Spleen (tissue), 11 donors: ENCODE measurements at regions not wholly inside any gene's neighbourhood (a gene's known extent, or its start where the extent isn't known, plus 50 kb on each side); places are given as distances from the start of the nearest gene placed in this dataset.
A peak's percentile ranks its signal among the peaks of the same experiment; 100 is the strongest.

ENCODE experiments used
- DNase-seq: peaks from one replicate; pipeline ENCODE4 v3.0.0-alpha.2; 2020
- H3K27ac ChIP-seq, 8 donors: fragments of 200-600 bp; sonication (generic) in 7 of 8; 1 replicate in 4 of 8; 2 replicates in 4 of 8; pipeline versions ENCODE4 v1.5.0 to v1.8.0; 2016 to 2021; ENCODE audit warnings: inconsistent platforms in 4 of 8, mild to moderate bottlenecking in 4 of 8, moderate library complexity in 1 of 8
- H3K27me3 ChIP-seq, 7 donors: fragments of 200-600 bp; sonication (generic) in 6 of 7; replicated peaks in 1 of 7; 1 replicate in 4 of 7; 2 replicates in 3 of 7; pipeline versions ENCODE4 v1.5.0 to v1.8.0; 2016 to 2021; ENCODE audit warnings: inconsistent platforms in 3 of 7, mild to moderate bottlenecking in 1 of 7
- H3K36me3 ChIP-seq, 6 donors: fragments of 200-600 bp; sonication (generic) in 5 of 6; 1 replicate in 4 of 6; 2 replicates in 2 of 6; pipeline versions ENCODE4 v1.5.0 to v1.8.0; 2016 to 2021; ENCODE audit warnings: inconsistent platforms in 2 of 6
- H3K4me1 ChIP-seq, 6 donors: fragments of 200-600 bp; sonication (generic) in 5 of 6; 1 replicate in 3 of 6; 2 replicates in 3 of 6; pipeline versions ENCODE4 v1.5.0 to v1.8.0; 2016 to 2021; ENCODE audit warnings: inconsistent platforms in 3 of 6
- H3K4me3 ChIP-seq, 8 donors: fragments of 200-600 bp; sonication (generic) in 7 of 8; 1 replicate in 4 of 8; 2 replicates in 4 of 8; pipeline versions ENCODE4 v1.5.0 to v1.8.0; 2016 to 2021; ENCODE audit warnings: inconsistent platforms in 4 of 8, mild to moderate bottlenecking in 4 of 8, moderate library complexity in 2 of 8
- H3K9me3 ChIP-seq, 8 donors: fragments of 200-600 bp; sonication (generic) in 7 of 8; 1 replicate in 4 of 8; 2 replicates in 4 of 8; pipeline versions ENCODE4 v1.5.0 to v1.8.0; 2016 to 2021; ENCODE audit warnings: inconsistent platforms in 4 of 8
- CTCF ChIP-seq, 11 experiments: fragments of 200-600 bp in 7 of 11; fragments of 450-650 bp in 4 of 11; sonication (generic) in 4 of 11; IDR thresholded peaks in 8 of 11; conservative IDR thresholded peaks in 3 of 11; 1 replicate in 7 of 11; 2 replicates in 4 of 11; pipeline versions ENCODE4 v1.4.0 to v1.8.0; 2016 to 2021; ENCODE audit warnings: antibody characterized with exemption in 11 of 11, inconsistent platforms in 4 of 11, mild to moderate bottlenecking in 1 of 11
- POLR2A ChIP-seq, 3 donors: fragments of 450-650 bp; IDR thresholded peaks; one replicate each; pipeline ENCODE4 v1.5.1; 2017; ENCODE audit warnings: antibody characterized with exemption in 3 of 3, mild to moderate bottlenecking in 1 of 3
- POLR2AphosphoS5 ChIP-seq, 3 donors: sonication (generic); formaldehyde crosslinking; IDR thresholded peaks; one replicate each; pipeline ENCODE4 v1.5.1; 2017; ENCODE audit warnings: antibody characterized with exemption in 3 of 3
- WGBS, 5 donors: extraction: QIAGEN DNeasy Blood & Tissue Kit in 3 of 5; methylation state at CpG; one replicate each; pipeline versions ENCODE4 v1.1.5 to v1.1.7; 2013 to 2018; 5-methylcytosine and 5-hydroxymethylcytosine counted together
- intact Hi-C: fragments of 100-400 bp; cut with DNase I; formaldehyde crosslinking; loops from one replicate; pipeline ENCODE4 v1.15.0; 2023; ENCODE audit warnings: low total_unique reads
- donor health status: healthy with polysubstance abuse.
- donor health status: DM: no; HTN: no; CAD: no; lungs with moderate emphysema.
- donor health status: DM: no; HTN: no; CAD: no.
- donor health status: Bipolar disorder and iron deficiency.
- donor health status: healthy.
- donor health status: DM: no; HTN: no; CAD: no.
- donor health status: DM: yes; HTN: yes; CAD: no.

- intact Hi-C loops, result no loop called here
- DNase-seq, result no peak
- 56 to 87% (median 71%) methylated on average over 1 of the region's 1 CpG for WGBS, 5 donors
- H3K27ac ChIP-seq, result no peak overlapping the region
- TF ChIP-seq CTCF (IDR thresholded peaks at IDR 0.05 in 8 of 11, conservative IDR thresholded peaks at IDR 0.05 in 3 of 11), result no peak
- TF ChIP-seq POLR2AphosphoS5 (IDR thresholded peaks at IDR 0.05), result no peak
- no peak for TF ChIP-seq POLR2A (IDR thresholded peaks at IDR 0.05)
- no peak overlapping the region for H3K4me3 ChIP-seq
- no peaks in the 10 kb centered on the region for H3K27me3 ChIP-seq
- H3K4me1 ChIP-seq, result no peaks in the 10 kb centered on the region
- no peaks in the 10 kb centered on the region for H3K36me3 ChIP-seq
- no peaks in the 10 kb centered on the region for H3K9me3 ChIP-seq
Measured at GRCh38 chr2:12982149-12982584, 265.4 kb downstream of the TRIB2 start.

- no peaks in the 10 kb centered on the region for H3K4me1 ChIP-seq
- H3K4me3 ChIP-seq, result no peak overlapping the region
- TF ChIP-seq CTCF (IDR thresholded peaks at IDR 0.05 in 8 of 11, conservative IDR thresholded peaks at IDR 0.05 in 3 of 11), result no peak
- TF ChIP-seq POLR2AphosphoS5 (IDR thresholded peaks at IDR 0.05), result no peak
- no peak for TF ChIP-seq POLR2A (IDR thresholded peaks at IDR 0.05)
- no peaks in the 10 kb centered on the region for H3K9me3 ChIP-seq
- no peak for DNase-seq
- H3K27ac ChIP-seq, result no peak overlapping the region
- intact Hi-C loops, result no loop called here
- H3K27me3 ChIP-seq, result no peaks in the 10 kb centered on the region
- no peaks in the 10 kb centered on the region for H3K36me3 ChIP-seq
Measured at GRCh38 chr2:12987246-12987645, 270.5 kb downstream of the TRIB2 start.

GRCh38 chr2:12988279-12988678 lies 271.5 kb downstream of the TRIB2 start:
- WGBS, 5 donors, result 86 to 96% (median 88%) methylated on average over 2 of the region's 2 CpGs
- Histone ChIP-seq H3K9me3 (no peaks in the 10 kb centered on the region), H3K27ac (no peak overlapping the region), H3K27me3 (no peaks in the 10 kb centered on the region), H3K4me3 (no peak overlapping the region), H3K4me1 (no peaks in the 10 kb centered on the region), H3K36me3 (no peaks in the 10 kb centered on the region)
- TF ChIP-seq POLR2AphosphoS5 (IDR thresholded peaks at IDR 0.05) (no peak), POLR2A (IDR thresholded peaks at IDR 0.05) (no peak), CTCF (IDR thresholded peaks at IDR 0.05 in 8 of 11, conservative IDR thresholded peaks at IDR 0.05 in 3 of 11) (no peak)
- DNase-seq, result no peak
- intact Hi-C loops, result no loop called here

- no peaks in the 10 kb centered on the region for H3K36me3 ChIP-seq
- H3K27me3 ChIP-seq, result no peaks in the 10 kb centered on the region
- TF ChIP-seq CTCF (IDR thresholded peaks at IDR 0.05 in 8 of 11, conservative IDR thresholded peaks at IDR 0.05 in 3 of 11) (peak in 6 of 11 experiments; percentile 14 to 39 (median 28)), POLR2AphosphoS5 (IDR thresholded peaks at IDR 0.05) (no peak)
- WGBS, 5 donors, result 20 to 48% (median 24%) methylated on average over 1 of the region's 1 CpG
- H3K4me3 ChIP-seq, result no peak overlapping the region
- H3K27ac ChIP-seq, result no peak overlapping the region
- no peak for DNase-seq
- no peaks in the 10 kb centered on the region for H3K4me1 ChIP-seq
- H3K9me3 ChIP-seq, result no peaks in the 10 kb centered on the region
- intact Hi-C loops, result no loop called here
Measured at GRCh38 chr2:12990523-12990922, 273.8 kb downstream of the TRIB2 start.
